ENCODE measurements at regions not wholly inside any gene's neighbourhood (a gene's known extent, or its start where the extent isn't known, plus 50 kb on each side); places are given as distances from the start of the nearest gene placed in this dataset.

GRCh38 chr2:145119225-145119624, 599.3 kb upstream of the ZEB2 start:
- TF ChIP-seq POLR2AphosphoS5 (IDR thresholded peaks at IDR 0.05; ENCODE audit: low read depth) = no peak
- TF ChIP-seq CTCF (IDR thresholded peaks at IDR 0.05; ENCODE audit: insufficient read depth, low read length) = no peak

Data from HL-60 (cell line).